SW480 (cell line): ENCODE measurements at regions not wholly inside any gene's neighbourhood (a gene's known extent, or its start where the extent isn't known, plus 50 kb on each side); places are given as distances from the start of the nearest gene placed in this dataset.

ENCODE experiments used
- DNase-seq: peaks from one replicate; pipeline ENCODE4 v3.0.0-alpha.2; 2016; ENCODE audit warnings: low spot score

- DNase-seq: no peak
Measured at GRCh38 chr1:175894581-175894980, 151.2 kb upstream of the TNR start.

DNA sequence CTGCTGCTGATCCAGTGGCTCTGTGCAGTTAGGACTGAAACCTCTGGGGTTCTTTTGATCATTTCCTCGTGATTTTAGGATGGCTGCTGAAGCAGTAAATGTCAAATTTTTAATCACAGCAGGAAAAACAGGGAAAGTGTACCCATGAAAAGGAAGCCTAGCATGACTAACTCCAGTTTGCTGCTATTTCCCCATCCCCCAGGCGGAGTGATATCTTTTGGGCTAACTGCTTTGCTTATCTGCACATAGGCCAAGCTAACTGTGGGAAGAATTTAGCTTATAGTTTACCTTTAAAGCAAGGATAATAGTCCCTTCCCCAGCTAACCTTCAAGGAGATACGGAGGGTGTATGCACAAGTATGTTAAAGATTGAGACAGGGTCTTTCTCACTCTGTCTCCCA, 149.8 kb upstream of the TNR start:
- DNase-seq: no peak

GRCh38 chr1:175892686-175893085, 149.3 kb upstream of the TNR start:
- no peak for DNase-seq

DNA sequence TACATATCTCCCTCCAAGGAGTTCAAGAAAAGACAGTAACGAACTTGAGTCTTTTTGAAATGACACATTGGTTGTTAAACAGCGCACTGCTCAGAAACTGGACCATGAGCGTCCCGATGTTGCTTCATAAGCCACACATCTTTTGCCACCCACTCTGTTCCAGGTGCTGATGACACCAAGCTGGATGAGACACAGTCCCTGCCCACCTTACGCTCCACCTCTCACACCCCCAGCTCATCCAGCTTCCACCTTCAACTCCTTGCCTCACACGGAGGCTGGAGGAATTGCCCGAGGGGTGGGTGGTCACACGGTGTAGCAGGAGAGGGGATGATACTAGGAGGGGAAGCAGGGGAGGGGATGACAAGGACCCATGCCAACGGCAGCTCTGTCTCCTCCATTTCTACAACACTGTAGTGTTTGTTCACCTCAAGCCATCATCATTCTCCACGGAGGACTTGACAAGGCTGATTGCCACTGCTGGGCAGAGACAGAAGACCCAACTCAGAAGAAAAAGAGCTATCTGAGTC, 148.5 kb upstream of the TNR start:
- DNase-seq: no peak

DNA sequence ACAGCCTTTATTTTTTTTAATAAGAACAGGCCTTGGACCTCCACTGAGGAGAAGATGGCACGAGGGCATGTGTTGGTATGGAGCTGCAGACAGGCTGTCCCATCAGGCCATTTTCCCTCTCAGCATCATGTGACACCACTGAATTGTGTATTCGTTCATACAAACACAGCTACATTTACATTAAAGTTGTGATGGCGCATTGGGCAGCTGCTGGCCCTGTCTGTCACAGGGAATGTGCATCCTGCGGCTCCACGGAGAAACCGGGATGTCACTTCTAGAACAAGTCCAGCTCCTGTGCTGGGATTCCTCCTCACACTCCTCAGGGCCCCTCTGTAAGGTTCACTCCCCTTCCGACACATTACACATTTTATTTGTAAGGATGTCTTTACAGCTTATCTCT, 147.6 kb upstream of the TNR start:
- DNase-seq: no peak

DNA sequence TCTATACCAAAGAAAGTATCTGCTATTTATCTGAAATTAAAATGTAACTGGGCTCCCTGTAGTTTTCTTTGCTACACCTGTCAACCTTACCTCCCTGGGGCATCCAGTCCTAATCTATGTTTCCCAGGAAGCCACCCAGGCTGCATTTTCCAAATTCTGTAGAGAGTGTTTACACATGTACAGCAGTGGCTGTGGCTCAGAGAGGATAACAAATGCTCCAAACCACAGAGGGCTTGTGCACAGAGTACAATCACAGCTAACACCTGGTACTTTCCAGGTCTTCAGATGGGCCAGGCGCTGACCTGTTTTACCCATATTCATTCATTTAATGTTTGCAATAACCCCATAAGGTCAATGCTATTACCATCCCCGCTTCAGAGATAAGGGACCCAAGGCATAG, 146.5 kb upstream of the TNR start:
- no peak for DNase-seq

DNA sequence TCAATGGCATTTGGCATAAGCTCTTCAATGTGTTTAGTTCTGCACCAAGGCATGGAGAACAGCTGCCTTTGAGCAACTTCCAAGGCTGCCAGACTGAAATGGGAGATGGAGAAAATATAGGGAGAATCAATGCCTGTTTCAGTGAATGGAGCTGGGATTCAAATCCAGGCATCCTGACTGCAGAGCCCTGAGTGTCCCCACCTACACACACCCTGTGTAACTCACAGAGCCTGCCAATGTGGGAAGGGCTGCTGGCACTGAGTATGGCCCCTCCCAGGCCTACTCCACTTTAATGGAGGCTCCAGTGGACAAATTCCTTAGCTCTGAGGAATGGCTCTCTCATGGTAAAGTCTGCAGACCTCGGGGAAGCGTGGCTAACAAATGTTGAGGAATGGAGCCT, 145.6 kb upstream of the TNR start:
- no peak for DNase-seq

DNA sequence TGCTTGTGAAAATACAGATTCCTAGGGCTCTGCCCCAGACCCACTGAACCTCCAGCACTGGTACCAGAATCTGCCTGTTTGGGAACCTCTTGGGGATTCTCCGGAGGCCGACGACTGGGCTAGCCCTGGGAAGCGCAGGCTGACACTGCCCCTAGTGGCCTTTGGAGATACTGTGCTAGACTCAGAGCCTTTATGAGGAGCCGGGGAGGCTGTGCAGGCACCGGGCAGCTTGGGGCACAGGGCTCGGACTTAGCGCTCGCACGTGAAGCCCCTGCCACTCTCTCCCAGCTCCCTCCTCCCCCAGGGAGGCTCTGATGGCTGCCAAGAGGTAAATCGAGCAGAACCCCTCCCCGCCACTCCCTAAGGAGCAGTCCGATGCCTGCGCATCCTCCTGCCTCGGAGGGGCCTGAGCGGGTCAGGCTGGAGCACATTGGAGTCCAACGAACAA, 144.6 kb upstream of the TNR start:
- peak; percentile 44 for DNase-seq

DNA sequence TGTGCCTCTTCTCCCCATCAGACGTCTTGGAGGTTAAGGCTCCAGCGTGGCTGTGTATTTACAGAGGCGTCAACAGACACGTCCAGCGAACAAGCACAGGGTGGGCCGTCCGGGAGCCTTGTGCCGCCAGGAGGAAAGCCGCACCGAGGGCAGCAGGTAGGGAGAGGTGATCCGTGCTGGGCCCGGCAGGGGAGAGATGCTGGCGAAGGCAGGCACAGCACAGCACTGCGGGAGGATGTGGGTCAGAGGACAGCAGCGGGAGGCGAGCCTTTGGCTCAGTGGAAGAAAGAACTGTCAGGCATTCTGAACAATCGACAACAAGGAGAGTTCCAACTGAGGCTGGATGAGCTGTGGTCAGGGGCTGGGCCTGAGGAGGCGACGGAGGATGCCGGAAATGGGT, 144.1 kb upstream of the TNR start:
- no peak for DNase-seq

- DNase-seq: no peak
Measured at GRCh38 chr1:175885326-175885725, 141.9 kb upstream of the TNR start.

GRCh38 chr1:175884369-175884768, 141.0 kb upstream of the TNR start:
- no peak for DNase-seq

DNA sequence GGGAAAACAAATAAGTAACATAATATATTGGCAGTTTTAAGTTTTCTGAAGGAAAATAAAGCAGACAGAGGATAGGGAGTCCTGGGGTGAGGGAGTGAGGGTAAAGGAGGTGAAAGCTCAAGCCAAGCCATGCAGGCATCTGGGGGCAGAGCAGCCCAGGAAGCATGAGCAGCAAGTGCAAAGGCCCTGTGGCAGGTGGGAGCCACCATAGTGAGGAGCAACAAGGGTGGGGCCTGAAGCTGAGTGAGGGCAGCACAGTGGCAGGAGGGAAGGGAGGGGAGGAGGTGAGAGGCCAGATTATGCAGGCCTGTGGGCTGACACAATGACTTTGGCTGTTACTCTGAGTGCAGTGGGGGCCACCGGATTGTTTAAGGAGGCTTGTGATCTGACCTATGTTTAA, 138.8 kb upstream of the TNR start:
- no peak for DNase-seq

DNA sequence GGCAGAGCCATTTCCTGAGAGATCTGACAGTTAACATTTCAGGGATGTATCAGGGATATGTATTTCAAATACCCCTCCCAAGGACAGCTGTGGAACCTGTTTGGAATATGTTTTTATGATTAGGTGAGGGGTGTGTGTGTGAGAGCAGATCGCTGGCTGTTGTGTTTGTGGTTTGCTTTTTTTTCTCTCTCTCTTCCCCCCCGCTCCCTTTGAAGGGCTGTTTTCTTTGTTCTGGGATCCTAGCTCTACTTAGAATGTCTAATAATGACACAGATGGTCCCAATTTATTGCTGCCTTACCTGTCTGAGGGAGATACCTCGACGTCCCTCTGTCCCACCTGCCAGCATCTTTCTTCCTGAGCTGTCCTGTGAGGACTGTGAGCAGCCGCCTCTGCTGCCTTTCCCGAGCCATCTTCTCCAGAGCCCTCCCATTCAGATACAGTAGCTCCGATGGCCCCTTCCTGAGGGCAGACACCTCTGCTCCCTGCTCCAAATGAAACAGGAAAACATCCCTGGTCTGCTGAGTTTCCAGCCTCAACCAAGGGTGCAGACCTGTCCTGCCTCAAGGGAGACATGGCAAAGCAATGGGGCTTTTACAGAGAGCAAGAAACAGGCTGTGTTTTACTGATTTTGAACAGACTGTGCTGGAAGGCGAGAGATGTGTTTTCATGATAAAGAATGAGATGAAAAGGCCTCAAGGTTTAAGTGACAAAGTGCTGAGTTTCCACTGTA, 138.0 kb upstream of the TNR start:
- DNase-seq: peak; percentile 1

GRCh38 chr1:175878775-175879174, 135.4 kb upstream of the TNR start:
- DNase-seq: no peak

- DNase-seq: no peak
Measured at GRCh38 chr1:175877939-175878737, 134.7 kb upstream of the TNR start.

GRCh38 chr1:175875556-175875955, 132.2 kb upstream of the TNR start:
- DNase-seq: no peak

GRCh38 chr1:175874081-175874480, 130.7 kb upstream of the TNR start:
- DNase-seq: no peak

DNA sequence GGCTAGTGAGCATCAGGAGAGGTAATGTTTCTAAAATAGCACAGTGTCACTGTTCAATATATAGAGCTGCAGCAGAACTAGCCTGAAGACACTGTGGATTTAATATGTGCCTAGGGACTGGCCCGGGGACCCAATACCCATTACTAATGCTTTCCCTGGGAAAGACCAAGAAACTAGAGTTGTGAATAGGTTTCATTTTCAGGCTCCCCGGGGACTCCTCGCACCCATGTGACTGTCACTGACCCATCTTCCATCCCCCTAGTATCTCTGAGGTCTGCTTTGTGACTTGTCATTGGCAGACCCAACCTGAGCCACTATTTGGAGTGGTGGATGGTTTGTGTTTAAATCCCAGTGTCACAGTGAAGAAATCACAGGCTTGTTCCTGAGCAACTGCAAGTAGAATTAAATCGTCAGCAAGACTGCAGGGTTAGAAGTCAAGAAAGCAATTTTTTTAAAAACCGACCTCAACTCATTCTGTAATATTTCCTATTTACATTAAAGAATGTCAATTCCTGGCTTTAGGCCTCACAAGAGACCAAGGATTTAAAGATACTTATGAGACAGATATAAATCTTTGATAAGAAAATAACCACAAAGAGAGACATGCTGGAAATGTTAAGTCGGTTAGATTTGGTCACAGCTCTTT, 130.0 kb upstream of the TNR start:
- DNase-seq: no peak

DNA sequence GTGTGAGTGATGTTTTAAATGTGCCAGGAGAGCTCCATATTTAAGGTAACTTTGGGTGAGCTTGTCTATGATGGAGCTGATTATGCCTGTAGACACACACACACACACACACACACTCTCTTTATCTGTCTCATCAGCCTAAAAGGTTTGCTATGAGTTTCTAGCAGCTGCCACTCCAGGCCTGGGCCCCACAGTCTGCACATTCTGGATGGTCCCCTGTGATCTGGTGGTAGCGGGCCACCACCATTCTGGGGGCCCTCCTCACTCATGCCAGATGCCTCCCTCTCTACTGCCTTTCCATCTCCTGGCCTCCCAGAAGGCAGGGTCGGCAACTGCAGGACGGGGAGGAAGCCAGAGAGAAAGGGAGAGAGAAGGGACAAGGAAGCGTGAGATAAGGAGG, 129.2 kb upstream of the TNR start:
- no peak for DNase-seq

GRCh38 chr1:175871647-175872046, 128.3 kb upstream of the TNR start:
- no peak for DNase-seq

DNA sequence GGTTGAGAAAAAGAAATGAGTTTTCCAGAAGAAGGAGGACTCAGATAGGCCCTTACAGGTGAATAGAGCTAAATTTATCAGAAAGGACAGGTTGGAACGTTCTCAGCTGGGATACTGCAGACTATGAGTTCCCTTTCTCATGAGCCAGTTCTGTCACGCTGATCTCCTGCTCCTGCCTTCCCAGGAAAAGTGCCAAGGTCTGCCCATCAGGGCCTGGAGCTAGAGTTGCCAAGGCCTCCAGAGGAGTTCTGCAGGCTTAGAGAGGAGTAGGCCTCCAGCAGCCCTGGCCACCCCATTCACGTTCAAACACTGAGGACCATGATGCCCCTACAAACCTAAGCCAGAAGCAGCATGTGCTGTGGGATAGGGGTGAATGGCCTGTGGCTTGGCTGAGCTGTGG, 126.8 kb upstream of the TNR start:
- DNase-seq: no peak

- no peak for DNase-seq
Measured at GRCh38 chr1:175866776-175867175, 123.4 kb upstream of the TNR start.
